ENCODE measurements at regions not wholly inside any gene's neighbourhood (a gene's known extent, or its start where the extent isn't known, plus 50 kb on each side); places are given as distances from the start of the nearest gene placed in this dataset.

DNA sequence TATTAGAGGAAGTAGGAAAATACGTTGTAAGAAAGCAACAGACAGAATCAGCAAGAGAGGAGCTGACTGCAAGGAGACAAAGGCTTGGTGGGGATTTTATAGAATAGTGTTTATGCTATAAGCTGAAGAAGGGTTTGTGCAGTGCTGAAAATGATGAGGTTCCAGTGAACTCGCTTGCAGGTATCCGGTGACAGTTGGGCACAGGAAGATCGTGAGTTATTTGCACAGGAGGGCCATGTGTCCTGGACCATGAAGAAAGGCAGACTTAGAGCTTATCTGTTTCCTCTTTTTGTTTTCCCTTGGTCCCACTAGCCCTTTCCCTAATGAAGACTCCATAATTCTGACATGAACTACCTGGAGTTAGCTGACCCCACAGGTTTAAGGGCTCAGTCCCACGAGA, 61.4 kb downstream of the NXNL2 start:
- no peak overlapping the region for H3K4me2 ChIP-seq
- H3K27ac ChIP-seq (ENCODE audit: low read depth in 2 of 2, low read length in 1 of 2): no peak overlapping the region
- DNase-seq: no peak
- 64% methylated on average over 5 of the region's 5 CpGs for WGBS (ENCODE audit: low lambda C conversion rate)
- no peaks in the 10 kb centered on the region for H3K36me3 ChIP-seq (replicated peaks in 1 of 2; ENCODE audit: control insufficient read depth in 1 of 2, insufficient read depth in 2 of 2, low read length in 1 of 2)
- H2AFZ ChIP-seq (ENCODE audit: low read depth): no peak overlapping the region
- no peak overlapping the region for H3K9ac ChIP-seq
- CTCF ChIA-PET: interaction anchor here (1.8 kb wide), 1 partner anchor 405 kb away, joined by 13 read pairs; no protein-coding TSS in a partner anchor
- TF ChIP-seq EP300 (IDR thresholded peaks at IDR 0.05; ENCODE audit: borderline replicate concordance in 1 of 2, low read depth in 1 of 2, low read length in 1 of 2) (no peak), CHD2 (IDR thresholded peaks at IDR 0.05; ENCODE audit: low read length, partially characterized antibody) (no peak), POLR2AphosphoS5 (IDR thresholded peaks at IDR 0.05; ENCODE audit: low read depth, low read length) (no peak), FOSL2 (IDR thresholded peaks at IDR 0.05; ENCODE audit: borderline replicate concordance, low read depth) (no peak), ELF1 (IDR thresholded peaks at IDR 0.05) (no peak), RCOR1 (IDR thresholded peaks at IDR 0.05; ENCODE audit: low read length) (no peak), FOXJ3 (CRISPR knock-in tag; IDR thresholded peaks at IDR 0.05) (no peak)
- TF ChIP-seq, protein P1, sequence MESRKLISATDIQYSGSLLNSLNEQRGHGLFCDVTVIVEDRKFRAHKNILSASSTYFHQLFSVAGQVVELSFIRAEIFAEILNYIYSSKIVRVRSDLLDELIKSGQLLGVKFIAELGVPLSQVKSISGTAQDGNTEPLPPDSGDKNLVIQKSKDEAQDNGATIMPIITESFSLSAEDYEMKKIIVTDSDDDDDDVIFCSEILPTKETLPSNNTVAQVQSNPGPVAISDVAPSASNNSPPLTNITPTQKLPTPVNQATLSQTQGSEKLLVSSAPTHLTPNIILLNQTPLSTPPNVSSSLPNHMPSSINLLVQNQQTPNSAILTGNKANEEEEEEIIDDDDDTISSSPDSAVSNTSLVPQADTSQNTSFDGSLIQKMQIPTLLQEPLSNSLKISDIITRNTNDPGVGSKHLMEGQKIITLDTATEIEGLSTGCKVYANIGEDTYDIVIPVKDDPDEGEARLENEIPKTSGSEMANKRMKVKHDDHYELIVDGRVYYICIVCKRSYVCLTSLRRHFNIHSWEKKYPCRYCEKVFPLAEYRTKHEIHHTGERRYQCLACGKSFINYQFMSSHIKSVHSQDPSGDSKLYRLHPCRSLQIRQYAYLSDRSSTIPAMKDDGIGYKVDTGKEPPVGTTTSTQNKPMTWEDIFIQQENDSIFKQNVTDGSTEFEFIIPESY (IDR thresholded peaks at IDR 0.05; ENCODE audit: borderline replicate concordance, low read depth): no peak
- no peaks in the 10 kb centered on the region for H3K27me3 ChIP-seq (ENCODE audit: insufficient read depth)
- H3K4me1 ChIP-seq (ENCODE audit: control insufficient read depth in 1 of 2, insufficient read depth in 2 of 2, low read depth in 1 of 2, low read length in 1 of 2): no peaks in the 10 kb centered on the region
- H3K4me3 ChIP-seq (ENCODE audit: low read depth in 2 of 2, low read length in 1 of 2): no peak overlapping the region
- H4K20me1 ChIP-seq (ENCODE audit: insufficient read depth): no peaks in the 10 kb centered on the region
- no peaks in the 10 kb centered on the region for H3K9me2 ChIP-seq
- H3K79me2 ChIP-seq (ENCODE audit: insufficient read depth): no peaks in the 10 kb centered on the region
- no peaks in the 10 kb centered on the region for H3K9me3 ChIP-seq
- H3F3A ChIP-seq (replicated peaks; ENCODE audit: insufficient read depth): no peaks in the 10 kb centered on the region
- POLR2A ChIA-PET: no interaction called here

DNA sequence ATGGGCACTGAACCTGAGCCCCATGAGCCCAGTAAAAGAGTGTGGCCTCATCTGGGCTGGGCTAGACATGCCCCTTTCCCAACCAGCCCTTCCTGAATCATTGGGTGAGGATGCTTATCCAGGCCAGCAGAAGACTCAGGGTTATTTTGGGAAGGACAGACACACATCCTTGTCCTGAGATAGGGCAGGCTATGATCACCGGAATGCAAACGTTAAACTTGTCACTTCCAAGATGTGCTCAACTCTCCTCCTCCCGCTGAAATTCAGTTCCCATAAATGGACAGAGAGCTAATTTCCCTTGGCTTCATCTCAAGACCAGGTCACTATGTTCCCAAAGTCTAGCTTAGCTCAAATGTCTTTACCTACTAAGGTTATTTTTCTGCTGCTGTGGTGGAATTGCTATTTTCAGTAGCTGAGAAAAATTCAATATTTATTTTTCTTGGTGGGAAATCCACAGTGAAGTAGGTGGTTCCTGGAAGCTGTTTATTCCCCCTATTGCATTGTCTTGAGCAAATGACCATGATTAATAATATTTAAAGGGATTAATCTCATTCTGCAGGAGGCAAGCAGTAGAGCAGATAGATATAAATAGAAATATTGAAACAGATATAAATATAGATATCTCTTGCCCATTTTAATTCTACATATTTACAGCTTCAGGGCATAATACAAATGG, 70.0 kb downstream of the NXNL2 start:
- H3K9me2 ChIP-seq: no peaks in the 10 kb centered on the region
- H4K20me1 ChIP-seq (ENCODE audit: insufficient read depth): no peaks in the 10 kb centered on the region
- H3K9me3 ChIP-seq: no peaks in the 10 kb centered on the region
- no peak for DNase-seq
- ChIA-PET POLR2A (no interaction called here), CTCF (interaction anchor here (1.2 kb wide), 1 partner anchor 12 kb away, joined by 6 read pairs; no protein-coding TSS in a partner anchor)
- no peaks in the 10 kb centered on the region for H3K27me3 ChIP-seq (ENCODE audit: insufficient read depth)
- H2AFZ ChIP-seq (ENCODE audit: low read depth): no peak overlapping the region
- no peaks in the 10 kb centered on the region for H3K79me2 ChIP-seq (ENCODE audit: insufficient read depth)
- H3K27ac ChIP-seq (ENCODE audit: low read depth in 2 of 2, low read length in 1 of 2): peak overlapping the region; percentile 37 to 67; a peak in 3 of 4 replicates
- H3K4me1 ChIP-seq (ENCODE audit: control insufficient read depth in 1 of 2, insufficient read depth in 2 of 2, low read depth in 1 of 2, low read length in 1 of 2): peaks cover 0 to 6% of the 10 kb centered on the region in 2 experiments; a peak in 3 of 4 replicates
- H3K9ac ChIP-seq: no peak overlapping the region
- WGBS (ENCODE audit: low lambda C conversion rate): 70% methylated on average over 3 of the region's 3 CpGs
- TF ChIP-seq, protein P2, sequence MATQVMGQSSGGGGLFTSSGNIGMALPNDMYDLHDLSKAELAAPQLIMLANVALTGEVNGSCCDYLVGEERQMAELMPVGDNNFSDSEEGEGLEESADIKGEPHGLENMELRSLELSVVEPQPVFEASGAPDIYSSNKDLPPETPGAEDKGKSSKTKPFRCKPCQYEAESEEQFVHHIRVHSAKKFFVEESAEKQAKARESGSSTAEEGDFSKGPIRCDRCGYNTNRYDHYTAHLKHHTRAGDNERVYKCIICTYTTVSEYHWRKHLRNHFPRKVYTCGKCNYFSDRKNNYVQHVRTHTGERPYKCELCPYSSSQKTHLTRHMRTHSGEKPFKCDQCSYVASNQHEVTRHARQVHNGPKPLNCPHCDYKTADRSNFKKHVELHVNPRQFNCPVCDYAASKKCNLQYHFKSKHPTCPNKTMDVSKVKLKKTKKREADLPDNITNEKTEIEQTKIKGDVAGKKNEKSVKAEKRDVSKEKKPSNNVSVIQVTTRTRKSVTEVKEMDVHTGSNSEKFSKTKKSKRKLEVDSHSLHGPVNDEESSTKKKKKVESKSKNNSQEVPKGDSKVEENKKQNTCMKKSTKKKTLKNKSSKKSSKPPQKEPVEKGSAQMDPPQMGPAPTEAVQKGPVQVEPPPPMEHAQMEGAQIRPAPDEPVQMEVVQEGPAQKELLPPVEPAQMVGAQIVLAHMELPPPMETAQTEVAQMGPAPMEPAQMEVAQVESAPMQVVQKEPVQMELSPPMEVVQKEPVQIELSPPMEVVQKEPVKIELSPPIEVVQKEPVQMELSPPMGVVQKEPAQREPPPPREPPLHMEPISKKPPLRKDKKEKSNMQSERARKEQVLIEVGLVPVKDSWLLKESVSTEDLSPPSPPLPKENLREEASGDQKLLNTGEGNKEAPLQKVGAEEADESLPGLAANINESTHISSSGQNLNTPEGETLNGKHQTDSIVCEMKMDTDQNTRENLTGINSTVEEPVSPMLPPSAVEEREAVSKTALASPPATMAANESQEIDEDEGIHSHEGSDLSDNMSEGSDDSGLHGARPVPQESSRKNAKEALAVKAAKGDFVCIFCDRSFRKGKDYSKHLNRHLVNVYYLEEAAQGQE (IDR thresholded peaks at IDR 0.05; ENCODE audit: low read depth, low read length): no peak
- no peak overlapping the region for H3K4me2 ChIP-seq
- no peaks in the 10 kb centered on the region for H3K36me3 ChIP-seq (replicated peaks in 1 of 2; ENCODE audit: control insufficient read depth in 1 of 2, insufficient read depth in 2 of 2, low read length in 1 of 2)
- no peaks in the 10 kb centered on the region for H3F3A ChIP-seq (replicated peaks; ENCODE audit: insufficient read depth)
- no peak overlapping the region for H3K4me3 ChIP-seq (ENCODE audit: low read depth in 2 of 2, low read length in 1 of 2)
